SIG-M5 treated with dmso at 0.1 percent for 504 hours (cell line): ENCODE measurements at regions not wholly inside any gene's neighbourhood (a gene's known extent, or its start where the extent isn't known, plus 50 kb on each side); places are given as distances from the start of the nearest gene placed in this dataset.
"Not testable (repeated sequence)": the region's sequence is repeated elsewhere in the genome, so short reads cannot be mapped to it uniquely, and the experiment has no call there.

Source experiments
- DNase-seq: peaks from one replicate; lab custom pipeline; 2025; ENCODE audit not compliant: unreplicated experiment; lab: John Stamatoyannopoulos, UW

- DNase-seq = no peak
These were observed 330.3 kb downstream of the BCOR start for GRCh38 chrX:39767446-39767845.

GRCh38 chrX:39769748-39770147, 328.0 kb downstream of the BCOR start:
- DNase-seq = no peak

- DNase-seq = no peak
These were observed 326.7 kb downstream of the BCOR start for GRCh38 chrX:39771089-39771488.

GRCh38 chrX:39772057-39772832, 325.5 kb downstream of the BCOR start:
- peak; percentile 87 for DNase-seq

GRCh38 chrX:39773150-39773549, 324.6 kb downstream of the BCOR start:
- DNase-seq = no peak

GRCh38 chrX:39773923-39774773, 323.6 kb downstream of the BCOR start:
- DNase-seq = peak; percentile 6

- DNase-seq = no peak
These were observed 322.9 kb downstream of the BCOR start for GRCh38 chrX:39774774-39775328.

- DNase-seq = peak; percentile 34
These were observed 320.1 kb downstream of the BCOR start for GRCh38 chrX:39777623-39778025.

- DNase-seq = peak; percentile 12
These were observed 317.6 kb downstream of the BCOR start for GRCh38 chrX:39779952-39780783.

- DNase-seq = no peak
These were observed 315.5 kb downstream of the BCOR start for GRCh38 chrX:39782276-39782675.

- no peak for DNase-seq
These were observed 309.8 kb downstream of the BCOR start for GRCh38 chrX:39787999-39788398.

- no peak for DNase-seq
These were observed 309.2 kb downstream of the BCOR start for GRCh38 chrX:39788521-39788920.

- DNase-seq = no peak
These were observed 306.1 kb downstream of the BCOR start for GRCh38 chrX:39791691-39792090.

- DNase-seq = no peak
These were observed 302.2 kb downstream of the BCOR start for GRCh38 chrX:39795605-39796004.

- DNase-seq = no peak
These were observed 300.9 kb downstream of the BCOR start for GRCh38 chrX:39796856-39797255.

- not testable (repeated sequence) for DNase-seq
These were observed 299.3 kb downstream of the BCOR start for GRCh38 chrX:39798488-39798887.

GRCh38 chrX:39802354-39802753, 295.4 kb downstream of the BCOR start:
- peak; percentile 25 for DNase-seq

GRCh38 chrX:39802908-39803307, 294.9 kb downstream of the BCOR start:
- DNase-seq = no peak

GRCh38 chrX:39805022-39805421, 292.7 kb downstream of the BCOR start:
- DNase-seq = no peak

GRCh38 chrX:39805825-39806224, 291.9 kb downstream of the BCOR start:
- DNase-seq = no peak

GRCh38 chrX:39808471-39808917, 289.3 kb downstream of the BCOR start:
- no peak for DNase-seq
